Astrocyte (in vitro differentiated cells and primary cell): ENCODE measurements at regions not wholly inside any gene's neighbourhood (a gene's known extent, or its start where the extent isn't known, plus 50 kb on each side); places are given as distances from the start of the nearest gene placed in this dataset.

Experiments
- EZH2 ChIP-seq: IDR thresholded peaks from 2 replicates; pipeline ENCODE4 v1.6.1; 2012; ENCODE audit warnings: mild to moderate bottlenecking, low read length, inconsistent platforms; ENCODE audit not compliant: insufficient read depth
- TF ChIP-seq, protein P1 (sequence below): IDR thresholded peaks from 2 replicates; pipeline ENCODE4 v1.5.1; 2011; ENCODE audit warnings: low read depth, mild to moderate bottlenecking, inconsistent platforms, low read length, moderate library complexity; ENCODE audit not compliant: insufficient read depth

DNA sequence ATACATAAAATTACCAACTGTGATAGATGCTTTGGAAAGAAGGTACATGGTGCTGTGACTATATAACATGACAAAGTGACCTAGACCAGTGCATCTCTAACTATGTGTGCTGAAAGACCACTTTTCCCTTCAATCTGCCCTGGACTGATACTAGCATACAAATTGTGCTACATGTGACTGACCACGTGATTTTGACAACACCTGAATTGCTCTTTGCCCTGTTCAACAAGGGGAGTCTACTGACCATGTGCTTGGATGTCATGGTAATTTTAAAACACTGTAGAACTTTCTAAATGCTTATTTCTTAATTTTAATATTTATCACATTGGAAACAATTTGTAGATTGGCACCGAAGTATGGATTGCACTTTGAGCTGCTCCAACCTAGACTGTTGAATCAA, 142.4 kb downstream of the CAND1 start:
- no peak for TF ChIP-seq EZH2
- TF ChIP-seq, protein P1, sequence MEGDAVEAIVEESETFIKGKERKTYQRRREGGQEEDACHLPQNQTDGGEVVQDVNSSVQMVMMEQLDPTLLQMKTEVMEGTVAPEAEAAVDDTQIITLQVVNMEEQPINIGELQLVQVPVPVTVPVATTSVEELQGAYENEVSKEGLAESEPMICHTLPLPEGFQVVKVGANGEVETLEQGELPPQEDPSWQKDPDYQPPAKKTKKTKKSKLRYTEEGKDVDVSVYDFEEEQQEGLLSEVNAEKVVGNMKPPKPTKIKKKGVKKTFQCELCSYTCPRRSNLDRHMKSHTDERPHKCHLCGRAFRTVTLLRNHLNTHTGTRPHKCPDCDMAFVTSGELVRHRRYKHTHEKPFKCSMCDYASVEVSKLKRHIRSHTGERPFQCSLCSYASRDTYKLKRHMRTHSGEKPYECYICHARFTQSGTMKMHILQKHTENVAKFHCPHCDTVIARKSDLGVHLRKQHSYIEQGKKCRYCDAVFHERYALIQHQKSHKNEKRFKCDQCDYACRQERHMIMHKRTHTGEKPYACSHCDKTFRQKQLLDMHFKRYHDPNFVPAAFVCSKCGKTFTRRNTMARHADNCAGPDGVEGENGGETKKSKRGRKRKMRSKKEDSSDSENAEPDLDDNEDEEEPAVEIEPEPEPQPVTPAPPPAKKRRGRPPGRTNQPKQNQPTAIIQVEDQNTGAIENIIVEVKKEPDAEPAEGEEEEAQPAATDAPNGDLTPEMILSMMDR = no peak
